ENCODE measurements at regions not wholly inside any gene's neighbourhood (a gene's known extent, or its start where the extent isn't known, plus 50 kb on each side); places are given as distances from the start of the nearest gene placed in this dataset.

- TF ChIP-seq CTCF (IDR thresholded peaks at IDR 0.05; ENCODE audit: low read depth, low read length, missing control alignments), result no peak
- in situ Hi-C loops (cut with HindIII; ENCODE audit: low pct_ligation_motif_present, low sequenced_read_pairs), result no loop called here
- H3K27me3 ChIP-seq (replicated peaks), result no peaks in the 10 kb centered on the region
These were observed 100.7 kb upstream of the GRIK3 start for GRCh38 chr1:37135032-37135431.

GRCh38 chr1:37137014-37137413 is 102.7 kb upstream of the GRIK3 start:
- Histone ChIP-seq H3K27me3 (replicated peaks) (no peaks in the 10 kb centered on the region), H3K36me3 (replicated peaks) (no peaks in the 10 kb centered on the region), H3K27ac (no peak overlapping the region), H3K4me3 (ENCODE audit: low read depth, low read length) (no peak overlapping the region)
- no peak for TF ChIP-seq CTCF (IDR thresholded peaks at IDR 0.05; ENCODE audit: low read depth, low read length, missing control alignments)
- in situ Hi-C loops (cut with HindIII; ENCODE audit: low pct_ligation_motif_present, low sequenced_read_pairs), result no loop called here
- no peak for DNase-seq

More at GRCh38 chr1:37135032-37135431, 100.7 kb upstream of the GRIK3 start:
- Histone ChIP-seq H3K27ac (no peak overlapping the region), H3K36me3 (replicated peaks) (no peaks in the 10 kb centered on the region), H3K4me3 (ENCODE audit: low read depth, low read length) (no peak overlapping the region)
- DNase-seq, result no peak

GRCh38 chr1:37137601-37138000 is 103.3 kb upstream of the GRIK3 start:
- H3K36me3 ChIP-seq (replicated peaks), result no peaks in the 10 kb centered on the region

GRCh38 chr1:37143800-37144199 is 109.5 kb upstream of the GRIK3 start:
- H3K27ac ChIP-seq, result no peak overlapping the region
- in situ Hi-C loops (cut with HindIII; ENCODE audit: low pct_ligation_motif_present, low sequenced_read_pairs), result no loop called here
- no peak overlapping the region for H3K4me3 ChIP-seq (ENCODE audit: low read depth, low read length)
- DNase-seq, result no peak
- TF ChIP-seq CTCF (IDR thresholded peaks at IDR 0.05; ENCODE audit: low read depth, low read length, missing control alignments), result no peak
- no peaks in the 10 kb centered on the region for H3K36me3 ChIP-seq (replicated peaks)
- H3K27me3 ChIP-seq (replicated peaks), result no peaks in the 10 kb centered on the region

More at GRCh38 chr1:37137601-37138000, 103.3 kb upstream of the GRIK3 start:
- no peak for DNase-seq
- H3K27me3 ChIP-seq (replicated peaks), result no peaks in the 10 kb centered on the region
- no peak overlapping the region for H3K27ac ChIP-seq
- H3K4me3 ChIP-seq (ENCODE audit: low read depth, low read length), result no peak overlapping the region
- no peak for TF ChIP-seq CTCF (IDR thresholded peaks at IDR 0.05; ENCODE audit: low read depth, low read length, missing control alignments)
- in situ Hi-C loops (cut with HindIII; ENCODE audit: low pct_ligation_motif_present, low sequenced_read_pairs), result no loop called here

- Histone ChIP-seq H3K27me3 (replicated peaks) (no peaks in the 10 kb centered on the region), H3K36me3 (replicated peaks) (no peaks in the 10 kb centered on the region), H3K27ac (no peak overlapping the region), H3K4me3 (ENCODE audit: low read depth, low read length) (no peak overlapping the region)
- DNase-seq, result no peak
- no peak for TF ChIP-seq CTCF (IDR thresholded peaks at IDR 0.05; ENCODE audit: low read depth, low read length, missing control alignments)
- in situ Hi-C loops (cut with HindIII; ENCODE audit: low pct_ligation_motif_present, low sequenced_read_pairs), result no loop called here
These were observed 111.8 kb upstream of the GRIK3 start for GRCh38 chr1:37146071-37146470.

GRCh38 chr1:37147392-37147831 is 113.1 kb upstream of the GRIK3 start:
- no peak for TF ChIP-seq CTCF (IDR thresholded peaks at IDR 0.05; ENCODE audit: low read depth, low read length, missing control alignments)
- Histone ChIP-seq H3K4me3 (ENCODE audit: low read depth, low read length) (no peak overlapping the region), H3K36me3 (replicated peaks) (no peaks in the 10 kb centered on the region), H3K27me3 (replicated peaks) (no peaks in the 10 kb centered on the region), H3K27ac (no peak overlapping the region)
- no peak for DNase-seq
- in situ Hi-C loops (cut with HindIII; ENCODE audit: low pct_ligation_motif_present, low sequenced_read_pairs), result no loop called here

Data from brain microvascular endothelial cell (primary cell).